Right ventricle myocardium inferior (tissue), 1 donor: ENCODE measurements at regions not wholly inside any gene's neighbourhood (a gene's known extent, or its start where the extent isn't known, plus 50 kb on each side); places are given as distances from the start of the nearest gene placed in this dataset.
"Not testable (repeated sequence)": the region's sequence is repeated elsewhere in the genome, so short reads cannot be mapped to it uniquely, and the experiment has no call there.

Experiments used
- ATAC-seq: fragments of 200-7000 bp; cut with Tn5 transposase; one replicate; pipeline ENCODE4 v1.9.1; 2020; ENCODE audit warnings: mild to moderate bottlenecking, moderate library complexity
- DNase-seq: peaks from one replicate; pipeline ENCODE4 v3.0.0; 2021; ENCODE audit errors: missing footprints
- intact Hi-C: fragments of 100-400 bp; cut with DNase I; formaldehyde crosslinking; loops from one replicate; pipeline ENCODE4 v1.11.0; 2022
- donor health status: DM: no; HTN: yes; CAD: no; lungs with severe emphysema.

- DNase-seq (no peak), ATAC-seq (no peak)
- intact Hi-C loops: no loop called here
Measured at GRCh38 chr1:213772128-213773063, 215.4 kb upstream of the PROX1 start.

DNA sequence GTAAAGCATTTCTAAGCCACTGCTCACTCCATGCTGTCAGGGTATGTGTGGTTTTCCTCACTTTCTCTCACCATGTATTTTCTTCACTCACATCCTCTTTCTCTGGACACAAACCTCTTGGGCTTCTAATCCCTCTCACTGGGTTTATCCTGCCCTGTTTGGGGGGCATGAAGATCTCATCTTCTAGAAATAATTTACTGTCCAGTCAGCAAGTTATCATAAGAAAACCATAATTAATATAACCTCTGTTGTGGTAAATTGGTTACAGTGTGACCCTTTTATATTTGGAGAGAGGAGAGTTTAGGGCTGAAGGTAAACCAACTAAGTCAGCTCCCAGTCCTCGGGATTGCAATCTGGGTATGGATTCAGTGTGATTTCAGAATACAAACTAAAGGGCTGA lies 213.8 kb upstream of the PROX1 start:
- DNase-seq (no peak), ATAC-seq (no peak)
- intact Hi-C loops: no loop called here

DNA sequence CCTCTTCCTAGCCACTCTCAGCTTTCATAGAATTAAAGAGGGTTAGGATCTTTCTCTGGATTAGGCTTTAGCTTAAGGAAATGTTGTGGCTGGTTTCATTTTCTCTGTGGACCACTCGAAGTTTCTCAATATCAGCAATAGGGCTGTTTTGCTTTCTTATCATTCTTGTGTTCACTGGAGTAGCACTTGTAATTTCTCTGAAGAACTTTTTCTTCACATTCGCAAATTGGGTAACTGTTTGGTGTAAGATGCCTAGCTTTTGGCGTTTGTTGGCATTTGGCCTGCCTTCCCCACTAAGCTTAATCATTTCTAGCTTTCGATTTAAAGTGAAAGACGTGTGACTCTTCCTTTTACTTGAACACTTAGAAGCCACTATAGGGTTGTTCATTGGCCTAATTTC lies 210.8 kb upstream of the PROX1 start:
- DNase-seq: no peak
- ATAC-seq: no peak
- intact Hi-C loops: no loop called here

DNA sequence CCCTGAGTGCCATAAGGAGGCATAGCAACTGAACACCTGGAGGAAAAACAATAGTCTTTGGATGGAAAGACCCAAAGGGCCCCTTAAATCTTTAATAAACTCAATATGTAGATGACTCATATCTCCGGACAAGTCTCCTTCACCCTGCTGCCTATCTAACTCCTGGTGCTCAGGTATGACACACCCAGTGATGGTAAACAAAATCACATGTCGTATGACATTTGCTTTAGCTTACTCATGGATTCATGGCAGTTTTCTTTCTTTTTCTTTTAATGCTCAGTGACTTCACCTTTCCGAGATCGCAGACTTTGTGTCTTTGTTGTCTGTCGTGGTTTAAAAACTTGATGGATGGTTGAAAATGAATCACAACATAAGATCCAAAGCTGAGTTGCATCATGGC lies 208.5 kb upstream of the PROX1 start:
- intact Hi-C loops: no loop called here
- ATAC-seq (no peak), DNase-seq (no peak)

DNA sequence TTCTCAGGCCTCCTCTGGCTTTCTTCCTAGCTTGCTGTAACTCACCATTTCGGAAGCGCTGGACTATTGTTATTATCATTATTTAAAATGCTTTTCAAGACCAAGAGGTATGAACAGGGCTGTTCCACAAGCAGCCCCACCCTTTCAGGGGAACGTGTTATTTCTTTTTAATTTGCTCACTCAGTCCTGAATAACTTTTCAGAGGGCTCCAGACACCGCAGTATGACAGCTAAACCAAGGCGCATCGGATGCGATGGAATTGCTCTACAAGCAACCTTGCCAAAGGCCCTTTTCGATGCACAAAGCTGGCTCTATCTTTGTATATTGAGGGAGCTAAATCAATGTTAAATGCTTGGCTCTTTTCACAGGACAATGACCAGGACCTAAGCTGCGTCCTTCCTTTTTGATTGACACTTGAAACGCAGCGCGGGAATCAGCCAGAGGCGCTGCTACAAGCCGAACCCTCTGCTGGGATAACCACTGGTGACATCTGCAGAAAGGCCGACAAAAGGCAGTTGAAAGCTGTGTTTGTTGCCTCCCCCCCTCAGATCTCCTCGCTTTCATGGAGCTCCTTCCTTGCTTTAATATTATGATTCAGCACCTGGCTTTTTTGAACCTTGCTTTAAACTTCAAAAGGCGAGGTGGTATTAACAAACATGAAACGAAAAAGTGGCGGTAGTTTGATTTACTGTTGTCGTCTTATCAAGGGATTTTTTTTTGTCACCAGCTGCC lies 204.7 kb upstream of the PROX1 start:
- DNase-seq: no peak
- intact Hi-C loops: no loop called here
- ATAC-seq: no peak

- DNase-seq (no peak), ATAC-seq (no peak)
- intact Hi-C loops: no loop called here
Measured at GRCh38 chr1:213783893-213784292, 203.9 kb upstream of the PROX1 start.

GRCh38 chr1:213786683-213787082 lies 201.1 kb upstream of the PROX1 start:
- DNase-seq (no peak), ATAC-seq (no peak)
- intact Hi-C loops: no loop called here

- ATAC-seq (no peak), DNase-seq (no peak)
- intact Hi-C loops: no loop called here
Measured at GRCh38 chr1:213790565-213790964, 197.2 kb upstream of the PROX1 start.

GRCh38 chr1:213793482-213794067 lies 194.2 kb upstream of the PROX1 start:
- ATAC-seq (no peak), DNase-seq (no peak)
- intact Hi-C loops: no loop called here

DNA sequence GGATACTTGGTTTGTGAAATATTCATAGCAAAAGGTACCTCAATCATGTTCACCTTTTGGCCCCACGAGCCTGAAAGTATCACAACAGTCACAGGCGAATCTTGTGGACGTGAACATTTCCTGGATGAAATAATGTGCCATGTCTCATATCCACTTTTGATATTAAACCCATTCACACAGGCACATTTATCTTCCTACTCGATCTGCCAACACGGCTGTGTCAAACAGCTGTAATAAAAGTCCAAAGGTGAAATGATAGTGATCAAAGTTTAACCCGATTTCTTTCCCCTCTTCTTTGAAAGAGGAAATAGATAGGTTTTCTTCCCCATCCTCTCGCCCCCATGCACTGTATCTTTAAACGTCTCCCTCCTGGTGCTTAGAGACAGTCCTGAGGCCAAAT lies 191.2 kb upstream of the PROX1 start:
- intact Hi-C loops: no loop called here
- DNase-seq: no peak
- no peak for ATAC-seq

- DNase-seq, intact Hi-C loops, ATAC-seq: not testable (repeated sequence)
Measured at GRCh38 chr1:213808288-213808687, 179.5 kb upstream of the PROX1 start.

- no peak for DNase-seq
- intact Hi-C loops: no loop called here
- no peak for ATAC-seq
Measured at GRCh38 chr1:213817156-213817555, 170.6 kb upstream of the PROX1 start.

DNA sequence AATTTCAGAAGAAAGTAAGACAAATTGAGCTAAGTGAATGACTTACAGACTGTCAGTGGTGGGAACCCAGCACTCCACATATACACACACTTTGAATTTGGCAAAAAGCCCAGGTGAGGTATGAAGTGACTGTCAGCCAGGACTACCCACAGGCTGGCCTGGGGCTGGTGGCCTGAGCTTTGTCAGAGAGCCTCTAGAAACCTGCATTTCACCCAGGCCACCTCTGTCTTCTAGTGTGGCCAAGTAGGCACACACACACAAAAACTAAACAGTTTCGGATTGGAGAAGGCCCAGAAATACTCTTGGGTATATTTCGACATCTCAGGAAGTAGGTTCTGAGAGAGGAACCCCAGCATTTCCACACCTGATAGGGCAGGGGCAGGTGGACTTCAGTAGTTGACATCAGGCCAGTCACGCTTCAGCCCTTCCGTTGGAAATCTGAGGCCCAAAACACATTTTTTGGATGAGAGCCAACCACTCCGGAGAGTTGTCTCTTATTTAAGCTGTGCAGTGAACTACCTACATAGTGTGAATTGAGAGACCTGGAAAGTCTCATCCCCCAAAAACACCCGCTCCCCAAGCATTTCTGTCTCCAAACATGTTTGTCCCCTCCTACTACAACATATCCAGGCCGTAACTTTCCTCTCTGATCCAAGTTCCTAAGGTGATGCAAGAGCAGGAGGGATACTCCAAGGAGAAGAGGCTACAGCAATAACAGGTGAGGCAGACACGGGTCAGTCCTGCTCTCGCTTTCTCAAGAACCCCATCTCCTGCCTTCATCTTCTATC lies 167.2 kb upstream of the PROX1 start:
- DNase-seq: no peak
- intact Hi-C loops: no loop called here
- ATAC-seq: peak; percentile 48

- intact Hi-C loops: no loop called here
- no peak for ATAC-seq
- DNase-seq: no peak
Measured at GRCh38 chr1:213821175-213821942, 166.4 kb upstream of the PROX1 start.

GRCh38 chr1:213821943-213822334 lies 165.8 kb upstream of the PROX1 start:
- no peak for DNase-seq
- no peak for ATAC-seq
- intact Hi-C loops: no loop called here

- intact Hi-C loops: no loop called here
- no peak for DNase-seq
Measured at GRCh38 chr1:213826891-213827290, 160.9 kb upstream of the PROX1 start.

GRCh38 chr1:213828867-213829266 lies 158.9 kb upstream of the PROX1 start:
- intact Hi-C loops: no loop called here
- no peak for ATAC-seq
- DNase-seq: no peak

More at GRCh38 chr1:213826891-213827290, 160.9 kb upstream of the PROX1 start:
- ATAC-seq: no peak

GRCh38 chr1:213829780-213830179 lies 158.0 kb upstream of the PROX1 start:
- ATAC-seq (no peak), DNase-seq (no peak)
- intact Hi-C loops: no loop called here
